Neural cell (in vitro differentiated cells): ENCODE measurements at regions not wholly inside any gene's neighbourhood (a gene's known extent, or its start where the extent isn't known, plus 50 kb on each side); places are given as distances from the start of the nearest gene placed in this dataset.

Experiments
- CTCF ChIP-seq: fragments of 450-650 bp; IDR thresholded peaks from 2 replicates; pipeline ENCODE4 v1.5.1; 2014; ENCODE audit warnings: antibody characterized with exemption, mild to moderate bottlenecking, moderate library complexity; ENCODE audit not compliant: poor library complexity, severe bottlenecking
- EP300 ChIP-seq: fragments of 450-650 bp; conservative IDR thresholded peaks from 2 replicates; pipeline ENCODE4 v1.6.1; 2014; ENCODE audit warnings: antibody characterized with exemption, mild to moderate bottlenecking, moderate library complexity; ENCODE audit not compliant: poor library complexity, severe bottlenecking
- EZH2 ChIP-seq: fragments of 200-600, 300-800 bp; shearing (Covaris generic), sonication (generic); IDR thresholded peaks from 2 replicates; pipeline ENCODE4 v1.6.1; 2014; ENCODE audit warnings: antibody characterized with exemption, low read length, borderline replicate concordance, mild to moderate bottlenecking; ENCODE audit not compliant: insufficient read depth, poor library complexity, severe bottlenecking
- POLR2AphosphoS5 ChIP-seq: IDR thresholded peaks from 2 replicates; pipeline ENCODE4 v1.6.1; 2012
- RAD21 ChIP-seq: fragments of 450-650 bp; conservative IDR thresholded peaks from 2 replicates; pipeline ENCODE4 v1.6.1; 2014; ENCODE audit warnings: antibody characterized with exemption, mild to moderate bottlenecking, moderate library complexity
- SMC3 ChIP-seq: fragments of 450-650 bp; conservative IDR thresholded peaks from 2 replicates; pipeline ENCODE4 v1.6.1; 2014; ENCODE audit warnings: antibody characterized with exemption, mild to moderate bottlenecking, moderate library complexity; ENCODE audit not compliant: poor library complexity

GRCh38 chr11:71094296-71095077 lies 157.9 kb downstream of the SHANK2 start:
- no peak for TF ChIP-seq SMC3
- TF ChIP-seq CTCF = no peak
- no peak for TF ChIP-seq EP300
- no peak for TF ChIP-seq EZH2
- no peak for TF ChIP-seq POLR2AphosphoS5
- TF ChIP-seq RAD21 = no peak
